WI38 (cell line): ENCODE measurements at regions not wholly inside any gene's neighbourhood (a gene's known extent, or its start where the extent isn't known, plus 50 kb on each side); places are given as distances from the start of the nearest gene placed in this dataset.

Experiments used
- H3K4me3 ChIP-seq: 2 replicates; pipeline ENCODE4 v1.5.1; 2011; ENCODE audit warnings: low read depth, mild to moderate bottlenecking, control low read depth, low read length
- CTCF ChIP-seq: IDR thresholded peaks from 2 replicates; pipeline ENCODE4 v1.5.1; 2012; ENCODE audit warnings: low read depth, mild to moderate bottlenecking, control low read depth, low read length

DNA sequence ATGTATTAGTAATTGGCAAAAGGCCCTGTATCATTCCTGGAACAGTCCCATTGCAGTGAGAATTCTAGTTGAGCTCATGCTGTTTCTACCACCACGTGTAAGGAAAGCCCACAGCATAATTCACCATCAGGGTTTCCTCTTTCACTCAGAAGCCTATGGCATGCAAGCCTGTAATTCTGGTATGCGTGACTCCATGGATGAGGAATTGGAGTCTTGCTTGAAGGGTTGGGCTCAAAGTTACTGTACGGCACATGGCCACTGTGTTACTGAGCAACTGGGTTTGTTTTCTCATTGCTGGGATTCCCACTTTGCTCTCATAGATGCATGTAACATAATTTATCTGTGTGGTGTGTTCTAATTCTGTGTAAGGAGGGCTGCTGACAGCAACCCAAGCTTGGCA lies 132.3 kb upstream of the NR3C2 start:
- TF ChIP-seq CTCF = no peak
- no peak overlapping the region for H3K4me3 ChIP-seq

DNA sequence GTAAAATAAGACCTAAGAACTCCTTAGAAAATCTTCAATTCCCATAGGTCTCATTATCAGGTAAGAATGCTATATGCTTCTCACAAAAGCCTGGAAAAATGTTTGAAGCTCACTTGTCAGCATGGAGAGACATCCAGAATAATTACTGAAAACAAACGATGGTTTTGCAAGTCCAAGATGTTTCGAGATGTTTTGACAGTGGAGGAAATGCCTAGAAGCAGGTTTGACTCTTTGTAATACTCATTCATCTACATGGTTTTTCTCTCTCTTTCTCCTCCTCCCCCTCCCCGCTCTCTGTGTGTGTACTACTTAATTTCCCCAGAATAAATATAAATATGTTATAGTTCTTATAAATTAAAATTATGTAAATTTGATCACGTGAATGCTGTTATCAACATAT lies 131.9 kb upstream of the NR3C2 start:
- no peak overlapping the region for H3K4me3 ChIP-seq
- TF ChIP-seq CTCF = no peak

- no peak for TF ChIP-seq CTCF
- no peak overlapping the region for H3K4me3 ChIP-seq
Measured at GRCh38 chr4:148573296-148573695, 131.1 kb upstream of the NR3C2 start.

DNA sequence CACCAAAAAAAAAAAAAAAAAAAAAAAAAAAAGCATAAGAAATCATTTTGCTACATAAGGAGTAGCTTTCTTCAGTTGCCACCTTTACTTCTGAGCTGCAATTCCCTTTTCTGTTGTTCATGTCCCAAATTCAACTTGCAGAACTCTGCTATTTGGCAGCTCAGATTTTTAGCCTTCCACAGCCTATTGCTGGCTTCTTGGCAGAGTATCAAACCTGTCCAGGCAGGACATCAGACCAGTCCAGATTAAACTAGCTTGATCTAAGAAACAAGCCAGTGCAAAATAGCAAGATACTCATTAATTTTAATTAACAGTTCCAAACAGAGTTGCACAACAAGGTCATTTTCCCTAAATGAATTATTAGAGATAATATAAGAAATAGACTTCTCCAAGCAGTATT lies 123.6 kb upstream of the NR3C2 start:
- no peak for TF ChIP-seq CTCF
- H3K4me3 ChIP-seq = no peak overlapping the region

DNA sequence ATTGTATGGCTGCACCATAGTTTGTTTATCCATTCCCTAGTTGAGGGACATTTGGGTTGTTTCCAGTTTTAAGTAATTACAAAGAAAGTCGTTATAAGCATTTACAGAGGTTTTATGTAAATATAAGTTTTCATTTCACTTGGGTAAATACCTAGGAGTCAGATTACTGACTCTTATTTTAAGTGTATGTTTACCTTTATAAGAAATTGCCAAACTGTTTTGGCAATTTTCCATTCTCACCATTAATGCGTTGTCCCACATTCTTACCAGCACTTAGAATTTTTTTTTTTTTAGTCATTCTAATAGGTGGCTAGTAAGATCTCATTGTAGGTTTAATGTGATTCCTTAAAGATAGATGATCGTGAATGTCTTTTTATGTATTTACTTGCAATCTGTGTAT lies 121.5 kb upstream of the NR3C2 start:
- no peak for TF ChIP-seq CTCF
- no peak overlapping the region for H3K4me3 ChIP-seq

GRCh38 chr4:148561467-148561866 lies 119.3 kb upstream of the NR3C2 start:
- no peak overlapping the region for H3K4me3 ChIP-seq
- TF ChIP-seq CTCF = no peak

DNA sequence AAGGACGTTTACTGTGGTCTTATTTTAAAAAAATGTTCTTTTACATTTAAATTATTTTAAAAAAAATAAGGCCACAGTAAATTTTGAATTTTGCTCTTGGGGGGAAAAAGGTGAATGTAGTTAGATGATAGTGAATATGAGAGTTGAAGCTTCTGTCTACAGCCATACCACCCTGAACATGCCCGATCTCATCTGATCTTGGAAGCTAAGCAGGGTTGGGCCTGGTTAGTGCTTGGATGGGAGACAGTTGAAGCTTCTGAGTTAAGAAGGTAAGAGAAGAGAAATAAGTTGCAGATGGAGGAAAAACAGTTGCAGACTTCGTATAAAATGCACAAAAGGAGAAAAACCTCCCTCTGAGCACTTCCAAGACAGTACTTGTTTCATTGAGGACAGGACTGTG lies 115.6 kb upstream of the NR3C2 start:
- H3K4me3 ChIP-seq = no peak overlapping the region
- TF ChIP-seq CTCF = no peak
